Activated T-helper 2 cell treated with anti-CD3 and anti-CD28 coated beads, Interferon-gamma antibody, Interleukin-2, Interleukin-4, amounts not matched to agents 10 μg/mL and 5 μg/mL and 100 μg/mL, durations not matched to agents 14 hours and 24 hours and 36 hours (primary cell): ENCODE measurements at regions not wholly inside any gene's neighbourhood (a gene's known extent, or its start where the extent isn't known, plus 50 kb on each side); places are given as distances from the start of the nearest gene placed in this dataset.

ENCODE experiments used
- DNase-seq: peaks from one replicate; pipeline ENCODE4 v3.0.0; 2021; ENCODE audit warnings: low spot score
- H3K27ac Mint-ChIP-seq: one replicate; pipeline ENCODE4 v1.8.0; 2021; ENCODE audit warnings: mixed read lengths
- H3K27me3 Mint-ChIP-seq: one replicate; pipeline ENCODE4 v1.8.0; 2021; ENCODE audit warnings: low read depth, mixed read lengths
- H3K36me3 Mint-ChIP-seq: one replicate; pipeline ENCODE4 v1.8.0; 2021; ENCODE audit warnings: low read depth, mixed read lengths
- H3K4me1 Mint-ChIP-seq: one replicate; pipeline ENCODE4 v1.8.0; 2021; ENCODE audit warnings: low read depth, mixed read lengths
- H3K4me3 Mint-ChIP-seq: one replicate; pipeline ENCODE4 v1.8.0; 2021; ENCODE audit warnings: low read depth, mild to moderate bottlenecking, moderate library complexity, mixed read lengths
- H3K9me3 Mint-ChIP-seq: one replicate; pipeline ENCODE4 v1.8.0; 2021; ENCODE audit warnings: mixed read lengths
- intact Hi-C: fragments of 100-400 bp; cut with micrococcal nuclease; formaldehyde crosslinking; loops from one replicate; pipeline ENCODE4 v1.15.1; 2023

- intact Hi-C loops = no loop called here
- no peaks in the 10 kb centered on the region for H3K36me3 Mint-ChIP-seq
Observed at GRCh38 chr16:52976539-52977167, 76.0 kb downstream of the CHD9NB start.

GRCh38 chr16:52967744-52968143, 85.0 kb downstream of the CHD9NB start:
- intact Hi-C loops = no loop called here
- H3K36me3 Mint-ChIP-seq = no peaks in the 10 kb centered on the region
- no peaks in the 10 kb centered on the region for H3K27me3 Mint-ChIP-seq
- H3K9me3 Mint-ChIP-seq = no peaks in the 10 kb centered on the region
- no peak for DNase-seq
- H3K27ac Mint-ChIP-seq = no peak overlapping the region
- H3K4me3 Mint-ChIP-seq = no peak overlapping the region
- H3K4me1 Mint-ChIP-seq = no peaks in the 10 kb centered on the region

More at GRCh38 chr16:52976539-52977167, 76.0 kb downstream of the CHD9NB start:
- Mint-ChIP-seq H3K27ac (no peak overlapping the region), H3K9me3 (no peaks in the 10 kb centered on the region), H3K4me1 (no peaks in the 10 kb centered on the region), H3K4me3 (no peak overlapping the region), H3K27me3 (no peaks in the 10 kb centered on the region)
- DNase-seq = no peak

GRCh38 chr16:52964290-52964689, 88.4 kb downstream of the CHD9NB start:
- DNase-seq = no peak
- Mint-ChIP-seq H3K9me3 (no peaks in the 10 kb centered on the region), H3K27me3 (no peaks in the 10 kb centered on the region), H3K27ac (no peak overlapping the region), H3K4me1 (no peaks in the 10 kb centered on the region), H3K36me3 (no peaks in the 10 kb centered on the region), H3K4me3 (no peak overlapping the region)
- intact Hi-C loops = no loop called here

- intact Hi-C loops = no loop called here
- H3K36me3 Mint-ChIP-seq = no peaks in the 10 kb centered on the region
- H3K27ac Mint-ChIP-seq = no peak overlapping the region
- H3K4me3 Mint-ChIP-seq = no peak overlapping the region
- no peak for DNase-seq
- no peaks in the 10 kb centered on the region for H3K4me1 Mint-ChIP-seq
- no peaks in the 10 kb centered on the region for H3K27me3 Mint-ChIP-seq
- H3K9me3 Mint-ChIP-seq = no peaks in the 10 kb centered on the region
Observed at GRCh38 chr16:52963855-52964242, 88.8 kb downstream of the CHD9NB start.

- Mint-ChIP-seq H3K9me3 (no peaks in the 10 kb centered on the region), H3K4me1 (no peaks in the 10 kb centered on the region), H3K4me3 (no peak overlapping the region), H3K36me3 (no peaks in the 10 kb centered on the region), H3K27me3 (no peaks in the 10 kb centered on the region), H3K27ac (no peak overlapping the region)
- no peak for DNase-seq
- intact Hi-C loops = no loop called here
Observed at GRCh38 chr16:52963212-52963854, 89.4 kb downstream of the CHD9NB start.

- Mint-ChIP-seq H3K27me3 (no peaks in the 10 kb centered on the region), H3K36me3 (no peaks in the 10 kb centered on the region), H3K4me3 (no peak overlapping the region), H3K27ac (no peak overlapping the region), H3K4me1 (no peaks in the 10 kb centered on the region), H3K9me3 (no peaks in the 10 kb centered on the region)
- intact Hi-C loops = no loop called here
- no peak for DNase-seq
Observed at GRCh38 chr16:52958951-52959350, 93.7 kb downstream of the CHD9NB start.

GRCh38 chr16:52957199-52957598, 95.5 kb downstream of the CHD9NB start:
- H3K9me3 Mint-ChIP-seq = no peaks in the 10 kb centered on the region
- no peaks in the 10 kb centered on the region for H3K4me1 Mint-ChIP-seq
- no peak for DNase-seq
- no peaks in the 10 kb centered on the region for H3K27me3 Mint-ChIP-seq
- H3K4me3 Mint-ChIP-seq = no peak overlapping the region
- H3K27ac Mint-ChIP-seq = no peak overlapping the region
- H3K36me3 Mint-ChIP-seq = no peaks in the 10 kb centered on the region
- intact Hi-C loops = no loop called here

- Mint-ChIP-seq H3K4me1 (no peaks in the 10 kb centered on the region), H3K36me3 (no peaks in the 10 kb centered on the region), H3K27ac (no peak overlapping the region), H3K27me3 (no peaks in the 10 kb centered on the region), H3K4me3 (no peak overlapping the region), H3K9me3 (no peaks in the 10 kb centered on the region)
- intact Hi-C loops = no loop called here
- DNase-seq = no peak
Observed at GRCh38 chr16:52956044-52956443, 96.7 kb downstream of the CHD9NB start.

- DNase-seq = no peak
- Mint-ChIP-seq H3K4me1 (no peaks in the 10 kb centered on the region), H3K36me3 (no peaks in the 10 kb centered on the region), H3K27me3 (no peaks in the 10 kb centered on the region), H3K9me3 (no peaks in the 10 kb centered on the region), H3K27ac (no peak overlapping the region), H3K4me3 (no peak overlapping the region)
- intact Hi-C loops = no loop called here
Observed at GRCh38 chr16:52953215-52953614, 99.5 kb downstream of the CHD9NB start.

- no peak overlapping the region for H3K27ac Mint-ChIP-seq
- no peaks in the 10 kb centered on the region for H3K27me3 Mint-ChIP-seq
- H3K9me3 Mint-ChIP-seq = no peaks in the 10 kb centered on the region
- no peak overlapping the region for H3K4me3 Mint-ChIP-seq
- DNase-seq = no peak
- H3K4me1 Mint-ChIP-seq = no peaks in the 10 kb centered on the region
- intact Hi-C loops = no loop called here
- H3K36me3 Mint-ChIP-seq = no peaks in the 10 kb centered on the region
Observed at GRCh38 chr16:52948946-52949345, 103.8 kb downstream of the CHD9NB start.

- Mint-ChIP-seq H3K27me3 (no peaks in the 10 kb centered on the region), H3K4me1 (no peaks in the 10 kb centered on the region), H3K27ac (no peak overlapping the region), H3K9me3 (no peaks in the 10 kb centered on the region), H3K36me3 (no peaks in the 10 kb centered on the region), H3K4me3 (no peak overlapping the region)
- intact Hi-C loops = no loop called here
- DNase-seq = no peak
Observed at GRCh38 chr16:52932321-52932720, 120.4 kb downstream of the CHD9NB start.

GRCh38 chr16:52929478-52930400, 123.0 kb downstream of the CHD9NB start:
- no peaks in the 10 kb centered on the region for H3K4me1 Mint-ChIP-seq
- DNase-seq = no peak
- no peak overlapping the region for H3K27ac Mint-ChIP-seq
- no peaks in the 10 kb centered on the region for H3K27me3 Mint-ChIP-seq
- H3K9me3 Mint-ChIP-seq = no peaks in the 10 kb centered on the region
- H3K36me3 Mint-ChIP-seq = no peaks in the 10 kb centered on the region
- intact Hi-C loops = no loop called here
- H3K4me3 Mint-ChIP-seq = no peak overlapping the region

GRCh38 chr16:52928955-52929354, 123.7 kb downstream of the CHD9NB start:
- no peak for DNase-seq
- Mint-ChIP-seq H3K36me3 (no peaks in the 10 kb centered on the region), H3K4me1 (no peaks in the 10 kb centered on the region), H3K4me3 (no peak overlapping the region), H3K9me3 (no peaks in the 10 kb centered on the region), H3K27ac (no peak overlapping the region), H3K27me3 (no peaks in the 10 kb centered on the region)
- intact Hi-C loops = no loop called here
